ENCODE measurements at regions not wholly inside any gene's neighbourhood (a gene's known extent, or its start where the extent isn't known, plus 50 kb on each side); places are given as distances from the start of the nearest gene placed in this dataset.

DNA sequence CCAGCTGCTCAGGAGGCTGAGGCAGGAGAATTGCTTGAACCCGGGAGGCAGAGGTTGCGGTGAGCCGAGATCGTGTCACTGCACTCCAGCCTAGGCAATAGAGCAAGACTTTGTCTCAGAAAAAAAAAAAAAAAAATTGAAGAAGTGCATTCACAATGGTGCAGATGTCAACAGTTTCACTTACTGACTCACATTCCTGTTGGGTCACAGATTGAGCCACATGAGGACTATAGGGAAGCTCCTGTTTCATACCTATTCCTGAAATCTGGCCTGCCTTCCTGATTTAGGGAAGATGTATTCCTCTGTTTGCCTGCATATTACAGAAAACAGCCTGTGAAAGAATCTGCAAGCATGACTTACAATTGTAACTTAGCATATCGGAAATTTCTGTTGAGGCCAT, 78.2 kb downstream of the AKR1C4 start:
- TF ChIP-seq, protein P1, sequence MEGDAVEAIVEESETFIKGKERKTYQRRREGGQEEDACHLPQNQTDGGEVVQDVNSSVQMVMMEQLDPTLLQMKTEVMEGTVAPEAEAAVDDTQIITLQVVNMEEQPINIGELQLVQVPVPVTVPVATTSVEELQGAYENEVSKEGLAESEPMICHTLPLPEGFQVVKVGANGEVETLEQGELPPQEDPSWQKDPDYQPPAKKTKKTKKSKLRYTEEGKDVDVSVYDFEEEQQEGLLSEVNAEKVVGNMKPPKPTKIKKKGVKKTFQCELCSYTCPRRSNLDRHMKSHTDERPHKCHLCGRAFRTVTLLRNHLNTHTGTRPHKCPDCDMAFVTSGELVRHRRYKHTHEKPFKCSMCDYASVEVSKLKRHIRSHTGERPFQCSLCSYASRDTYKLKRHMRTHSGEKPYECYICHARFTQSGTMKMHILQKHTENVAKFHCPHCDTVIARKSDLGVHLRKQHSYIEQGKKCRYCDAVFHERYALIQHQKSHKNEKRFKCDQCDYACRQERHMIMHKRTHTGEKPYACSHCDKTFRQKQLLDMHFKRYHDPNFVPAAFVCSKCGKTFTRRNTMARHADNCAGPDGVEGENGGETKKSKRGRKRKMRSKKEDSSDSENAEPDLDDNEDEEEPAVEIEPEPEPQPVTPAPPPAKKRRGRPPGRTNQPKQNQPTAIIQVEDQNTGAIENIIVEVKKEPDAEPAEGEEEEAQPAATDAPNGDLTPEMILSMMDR (IDR thresholded peaks at IDR 0.05): no peak
- TF ChIP-seq POLR2A (IDR thresholded peaks at IDR 0.05) (no peak), EP300 (IDR thresholded peaks at IDR 0.05) (no peak), POLR2AphosphoS5 (IDR thresholded peaks at IDR 0.05) (no peak)

Measured in upper lobe of left lung (tissue), 4 donors.